Mammary epithelial cell (primary cell): ENCODE measurements at regions not wholly inside any gene's neighbourhood (a gene's known extent, or its start where the extent isn't known, plus 50 kb on each side); places are given as distances from the start of the nearest gene placed in this dataset.

Experiments used
- EZH2 ChIP-seq: IDR thresholded peaks from 2 replicates; pipeline ENCODE4 v1.6.1; 2012; ENCODE audit warnings: low read length, inconsistent platforms, borderline replicate concordance
- TF ChIP-seq, protein P1 (sequence below), 2 donors: IDR thresholded peaks in 1 of 2; conservative IDR thresholded peaks in 1 of 2; 2 replicates each; pipeline ENCODE4 v1.5.1; 2011 to 2012; ENCODE audit warnings: inconsistent platforms in 2 of 2, low read length in 2 of 2, mild to moderate bottlenecking in 2 of 2, control low read depth in 1 of 2, low read depth in 1 of 2; ENCODE audit not compliant: insufficient read depth in 1 of 2; ENCODE audit errors: extremely low read depth in 1 of 2

DNA sequence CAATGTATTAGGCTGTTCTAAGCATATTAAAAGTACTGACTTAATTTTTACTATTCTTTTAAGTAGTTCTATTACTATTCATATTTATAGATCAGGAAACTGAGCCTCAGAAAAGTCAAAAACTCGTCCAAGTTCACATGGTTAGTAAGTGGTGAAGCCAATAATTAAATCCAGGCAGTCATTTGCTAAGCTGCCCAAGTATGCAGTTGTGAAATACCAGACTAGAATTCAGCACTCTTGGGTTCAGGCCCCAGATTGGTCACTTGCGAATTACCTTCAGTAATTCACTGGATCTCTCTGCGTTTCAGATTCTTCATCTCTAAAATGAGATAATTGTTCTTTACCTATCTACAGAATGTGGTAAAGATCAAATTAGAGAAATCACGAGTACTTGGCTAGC is 161.9 kb upstream of the CADPS start:
- TF ChIP-seq, protein P1, sequence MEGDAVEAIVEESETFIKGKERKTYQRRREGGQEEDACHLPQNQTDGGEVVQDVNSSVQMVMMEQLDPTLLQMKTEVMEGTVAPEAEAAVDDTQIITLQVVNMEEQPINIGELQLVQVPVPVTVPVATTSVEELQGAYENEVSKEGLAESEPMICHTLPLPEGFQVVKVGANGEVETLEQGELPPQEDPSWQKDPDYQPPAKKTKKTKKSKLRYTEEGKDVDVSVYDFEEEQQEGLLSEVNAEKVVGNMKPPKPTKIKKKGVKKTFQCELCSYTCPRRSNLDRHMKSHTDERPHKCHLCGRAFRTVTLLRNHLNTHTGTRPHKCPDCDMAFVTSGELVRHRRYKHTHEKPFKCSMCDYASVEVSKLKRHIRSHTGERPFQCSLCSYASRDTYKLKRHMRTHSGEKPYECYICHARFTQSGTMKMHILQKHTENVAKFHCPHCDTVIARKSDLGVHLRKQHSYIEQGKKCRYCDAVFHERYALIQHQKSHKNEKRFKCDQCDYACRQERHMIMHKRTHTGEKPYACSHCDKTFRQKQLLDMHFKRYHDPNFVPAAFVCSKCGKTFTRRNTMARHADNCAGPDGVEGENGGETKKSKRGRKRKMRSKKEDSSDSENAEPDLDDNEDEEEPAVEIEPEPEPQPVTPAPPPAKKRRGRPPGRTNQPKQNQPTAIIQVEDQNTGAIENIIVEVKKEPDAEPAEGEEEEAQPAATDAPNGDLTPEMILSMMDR (conservative IDR thresholded peaks at IDR 0.05 in 1 of 2, IDR thresholded peaks at IDR 0.05 in 1 of 2; ENCODE audit: extremely low read depth in 1 of 2, insufficient read depth in 1 of 2, low read depth in 1 of 2, low read length in 2 of 2), result no peak
- no peak for TF ChIP-seq EZH2
